ENCODE measurements at regions not wholly inside any gene's neighbourhood (a gene's known extent, or its start where the extent isn't known, plus 50 kb on each side); places are given as distances from the start of the nearest gene placed in this dataset.

- TF ChIP-seq POLR2A (IDR thresholded peaks at IDR 0.05): no peak
- no peak for TF ChIP-seq POLR2AphosphoS5 (IDR thresholded peaks at IDR 0.05)
- TF ChIP-seq CTCF (IDR thresholded peaks at IDR 0.05): no peak
- TF ChIP-seq EP300 (IDR thresholded peaks at IDR 0.05; ENCODE audit: low read depth): no peak
- H3K36me3 ChIP-seq: no peaks in the 10 kb centered on the region
- H3K4me3 ChIP-seq: no peak overlapping the region
- 53 to 67% methylated on average over 2 of the region's 2 CpGs for WGBS, 2 donors (ENCODE audit: low coverage in 1 of 2)
- H3K9me3 ChIP-seq: no peaks in the 10 kb centered on the region
- H3K4me1 ChIP-seq: no peaks in the 10 kb centered on the region
- no peak overlapping the region for H3K27ac ChIP-seq
- no peaks in the 10 kb centered on the region for H3K27me3 ChIP-seq
- intact Hi-C loops (cut with DNase I; ENCODE audit: low total_unique reads): no loop called here
- in situ Hi-C loops (cut with MboI; ENCODE audit: low pct_ligation_motif_present in 1 of 4, low pct_unique_long_range_greater_than_20kb in 1 of 4, low sequenced_read_pairs in 3 of 4): no loop called here
- no peak for DNase-seq
Observed at GRCh38 chr6:121851056-121851455, 415.6 kb downstream of the GJA1 start.

- intact Hi-C loops (cut with DNase I; ENCODE audit: low total_unique reads) (no loop called here), in situ Hi-C loops (cut with MboI; ENCODE audit: low pct_ligation_motif_present in 1 of 4, low pct_unique_long_range_greater_than_20kb in 1 of 4, low sequenced_read_pairs in 3 of 4) (no loop called here)
- no peak for DNase-seq
- Histone ChIP-seq H3K4me3 (no peak overlapping the region), H3K27me3 (no peaks in the 10 kb centered on the region), H3K27ac (no peak overlapping the region), H3K9me3 (no peaks in the 10 kb centered on the region), H3K36me3 (no peaks in the 10 kb centered on the region), H3K4me1 (no peaks in the 10 kb centered on the region)
- WGBS, 2 donors (ENCODE audit: low coverage in 1 of 2): 63% methylated on average over 4 of the region's 4 CpGs; no CpG with 5 or more reads in 1 of the 2 donors
- TF ChIP-seq EP300 (IDR thresholded peaks at IDR 0.05; ENCODE audit: low read depth): no peak
- no peak for TF ChIP-seq POLR2AphosphoS5 (IDR thresholded peaks at IDR 0.05)
- no peak for TF ChIP-seq CTCF (IDR thresholded peaks at IDR 0.05)
- TF ChIP-seq POLR2A (IDR thresholded peaks at IDR 0.05): no peak
Observed at GRCh38 chr6:121853686-121854085, 418.2 kb downstream of the GJA1 start.

- H3K27me3 ChIP-seq: no peaks in the 10 kb centered on the region
- no peak for DNase-seq
- no peak for TF ChIP-seq CTCF (IDR thresholded peaks at IDR 0.05)
- TF ChIP-seq EP300 (IDR thresholded peaks at IDR 0.05; ENCODE audit: low read depth): no peak
- TF ChIP-seq POLR2A (IDR thresholded peaks at IDR 0.05): no peak
- no peak for TF ChIP-seq POLR2AphosphoS5 (IDR thresholded peaks at IDR 0.05)
- intact Hi-C loops (cut with DNase I; ENCODE audit: low total_unique reads): no loop called here
- H3K9me3 ChIP-seq: no peaks in the 10 kb centered on the region
- in situ Hi-C loops (cut with MboI; ENCODE audit: low pct_ligation_motif_present in 1 of 4, low pct_unique_long_range_greater_than_20kb in 1 of 4, low sequenced_read_pairs in 3 of 4): no loop called here
- no peaks in the 10 kb centered on the region for H3K36me3 ChIP-seq
- H3K4me1 ChIP-seq: no peaks in the 10 kb centered on the region
- H3K4me3 ChIP-seq: no peak overlapping the region
- WGBS, 2 donors (ENCODE audit: low coverage in 1 of 2): 89 to 90% methylated on average over 4 of the region's 4 CpGs
- H3K27ac ChIP-seq: no peak overlapping the region
Observed at GRCh38 chr6:121855521-121855920, 420.1 kb downstream of the GJA1 start.

GRCh38 chr6:121856296-121856695 is 420.9 kb downstream of the GJA1 start:
- no peak for DNase-seq
- no peak overlapping the region for H3K27ac ChIP-seq
- no peaks in the 10 kb centered on the region for H3K27me3 ChIP-seq
- in situ Hi-C loops (cut with MboI; ENCODE audit: low pct_ligation_motif_present in 1 of 4, low pct_unique_long_range_greater_than_20kb in 1 of 4, low sequenced_read_pairs in 3 of 4): no loop called here
- intact Hi-C loops (cut with DNase I; ENCODE audit: low total_unique reads): no loop called here
- H3K36me3 ChIP-seq: no peaks in the 10 kb centered on the region
- 76 to 80% methylated on average over 2 of the region's 2 CpGs for WGBS, 2 donors (ENCODE audit: low coverage in 1 of 2)
- no peak overlapping the region for H3K4me3 ChIP-seq
- no peaks in the 10 kb centered on the region for H3K9me3 ChIP-seq
- no peaks in the 10 kb centered on the region for H3K4me1 ChIP-seq
- TF ChIP-seq CTCF (IDR thresholded peaks at IDR 0.05) (no peak), POLR2A (IDR thresholded peaks at IDR 0.05) (no peak), EP300 (IDR thresholded peaks at IDR 0.05; ENCODE audit: low read depth) (no peak), POLR2AphosphoS5 (IDR thresholded peaks at IDR 0.05) (no peak)

Measured in transverse colon (tissue), 4 donors.